NCI-H345 treated with DMSO at 0.1 percent for 48 hours (cell line): ENCODE measurements at regions not wholly inside any gene's neighbourhood (a gene's known extent, or its start where the extent isn't known, plus 50 kb on each side); places are given as distances from the start of the nearest gene placed in this dataset.
"Not testable (repeated sequence)": the region's sequence is repeated elsewhere in the genome, so short reads cannot be mapped to it uniquely, and the experiment has no call there.

Source experiments
- DNase-seq: peaks from one replicate; lab custom pipeline; 2025; ENCODE audit not compliant: unreplicated experiment; lab: John Stamatoyannopoulos, UW

DNA sequence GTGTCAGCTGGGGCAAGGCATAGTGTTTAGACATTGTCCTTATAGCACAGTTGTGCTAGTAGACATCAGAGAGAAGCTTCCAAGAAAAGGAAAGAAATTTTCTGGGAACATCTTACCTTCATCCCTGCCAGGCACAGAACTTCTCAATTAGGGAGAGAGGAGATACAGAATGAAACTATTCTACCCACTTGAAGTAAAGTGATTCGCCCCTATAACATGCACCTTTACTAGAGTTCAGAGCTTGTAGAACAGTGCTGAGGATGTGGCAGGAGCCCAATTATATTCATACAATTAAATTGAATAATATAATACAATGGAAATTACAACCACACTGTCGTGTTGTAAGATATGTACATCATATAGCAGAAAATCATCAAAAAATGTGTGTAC lies 1063.9 kb upstream of the CITED2 start:
- DNase-seq: no peak

DNA sequence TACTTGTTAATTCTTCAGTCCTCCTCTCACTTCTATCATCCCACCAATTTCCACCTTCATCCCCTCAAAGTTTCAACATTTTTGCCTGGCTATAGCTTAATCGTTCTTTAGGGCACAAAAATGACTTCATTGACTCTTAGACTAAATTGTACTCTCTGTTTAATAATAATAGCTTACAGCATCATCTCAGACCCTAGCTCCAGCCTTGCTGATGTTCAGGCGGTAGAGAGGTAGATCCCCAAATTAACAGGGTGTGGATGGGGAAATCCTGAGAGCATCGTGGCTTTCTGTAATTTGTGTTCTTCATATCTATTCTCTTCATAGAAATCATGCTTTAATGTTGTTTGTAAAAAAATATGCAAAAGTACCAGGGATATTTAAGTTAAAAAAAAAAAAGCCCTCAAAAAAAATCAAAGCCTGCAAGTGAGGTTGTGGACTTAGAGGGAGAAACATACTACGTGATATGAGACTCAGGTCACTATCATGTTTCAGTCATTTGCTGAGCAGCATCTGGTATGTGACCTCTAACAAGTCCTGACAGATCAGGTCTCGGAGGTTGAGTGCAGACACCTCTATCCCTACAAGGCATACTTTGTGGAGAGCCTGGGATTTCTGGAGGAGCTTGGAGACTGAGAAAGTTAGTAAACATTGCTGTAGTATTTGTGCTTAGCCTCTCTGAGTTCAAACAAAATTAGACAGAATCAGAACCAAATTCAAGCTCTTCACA lies 1063.3 kb upstream of the CITED2 start:
- no peak for DNase-seq

DNA sequence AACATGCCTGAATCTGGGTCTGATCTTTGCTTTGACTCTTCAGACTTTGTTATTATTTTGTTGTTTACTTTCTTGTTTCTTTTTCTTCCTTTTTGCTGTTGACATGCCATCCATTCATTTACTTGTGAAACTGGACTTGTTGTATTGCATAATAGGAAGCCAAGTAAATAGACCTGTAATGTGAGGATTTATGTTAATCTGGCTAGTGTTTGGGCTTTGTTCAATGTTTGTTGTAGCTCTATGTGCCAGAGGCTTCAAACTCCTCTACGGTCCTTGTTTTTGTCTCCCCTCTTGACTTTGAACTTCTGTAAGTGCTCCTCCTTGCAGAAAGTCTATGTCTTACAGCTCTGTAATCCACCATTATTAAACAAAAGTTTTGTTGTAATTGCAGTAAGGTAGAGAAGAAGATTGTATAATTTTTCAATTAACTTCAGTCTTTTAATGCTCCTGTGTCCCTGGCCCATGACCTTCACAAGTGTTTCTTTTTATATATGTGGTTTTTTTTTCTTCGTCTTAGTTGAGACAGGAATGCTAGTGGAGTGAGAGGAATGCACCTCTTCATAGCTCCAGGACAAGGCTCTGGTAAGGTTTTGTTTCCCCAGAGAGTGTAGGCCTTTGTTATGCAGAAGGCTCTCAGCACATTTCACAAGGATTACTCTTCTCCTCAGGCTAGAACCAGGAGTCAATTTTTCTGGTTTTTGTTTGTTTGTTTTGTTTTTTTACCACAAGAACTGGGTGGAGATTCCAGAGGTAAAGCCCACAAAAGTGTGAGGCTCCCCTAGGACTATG lies 1061.8 kb upstream of the CITED2 start:
- DNase-seq: no peak

DNA sequence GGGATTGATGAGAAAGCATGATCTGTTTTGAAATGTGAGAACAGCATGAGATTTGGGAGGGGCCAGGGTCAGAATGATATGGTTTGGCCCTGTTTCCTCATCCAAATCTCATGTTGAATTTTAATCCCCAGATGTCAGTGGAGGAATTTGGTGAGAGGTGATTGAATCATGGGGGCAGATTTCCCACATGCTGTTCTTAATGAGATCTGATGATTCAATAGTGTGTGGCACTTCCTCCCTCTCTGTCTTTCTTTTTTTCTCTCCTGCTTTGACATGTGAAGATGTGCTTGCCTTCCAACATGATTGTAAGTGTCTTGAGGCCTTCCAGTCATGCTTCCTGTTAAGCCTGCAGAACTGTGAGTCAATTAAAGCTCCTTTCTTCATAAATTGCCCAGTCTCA lies 1060.3 kb upstream of the CITED2 start:
- no peak for DNase-seq

DNA sequence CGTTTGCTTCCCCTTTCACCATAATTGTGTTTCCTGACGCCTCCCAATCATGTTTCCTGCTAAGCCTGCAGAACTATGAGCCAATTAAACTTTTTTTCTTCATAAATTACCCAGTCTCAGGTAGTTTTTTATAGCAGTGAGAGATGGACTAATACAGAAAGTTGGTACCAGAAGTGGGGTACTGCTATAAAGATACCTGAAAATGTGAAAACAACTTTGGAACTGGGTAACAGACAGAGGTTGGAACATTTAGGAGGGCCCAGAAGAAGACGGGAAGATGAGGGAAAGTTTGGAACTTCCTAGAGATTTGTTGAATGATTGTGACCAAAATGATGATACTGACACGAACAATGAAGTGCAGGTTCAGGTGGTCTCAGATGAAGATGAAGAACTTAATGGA lies 1058.6 kb upstream of the CITED2 start:
- no peak for DNase-seq

DNA sequence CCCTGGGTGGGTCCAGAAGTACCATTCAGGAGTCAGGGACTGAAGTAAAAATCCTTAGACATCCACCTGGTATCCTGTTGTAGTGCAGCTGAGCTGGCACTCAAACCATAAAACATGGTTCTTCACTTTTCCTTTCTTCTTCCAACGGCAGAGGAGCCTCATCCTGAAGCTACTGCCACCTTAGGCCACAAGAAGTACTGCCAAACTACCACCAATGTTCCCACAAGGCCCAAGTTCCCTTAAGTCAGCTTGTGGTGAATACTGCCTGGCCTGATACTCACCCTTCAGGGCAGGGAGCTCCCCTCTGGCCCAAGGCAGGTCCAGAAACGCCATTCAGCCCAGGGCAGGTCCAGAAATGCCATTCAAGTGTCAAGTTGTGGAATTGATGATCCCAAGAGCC lies 1053.4 kb upstream of the CITED2 start:
- no peak for DNase-seq

DNA sequence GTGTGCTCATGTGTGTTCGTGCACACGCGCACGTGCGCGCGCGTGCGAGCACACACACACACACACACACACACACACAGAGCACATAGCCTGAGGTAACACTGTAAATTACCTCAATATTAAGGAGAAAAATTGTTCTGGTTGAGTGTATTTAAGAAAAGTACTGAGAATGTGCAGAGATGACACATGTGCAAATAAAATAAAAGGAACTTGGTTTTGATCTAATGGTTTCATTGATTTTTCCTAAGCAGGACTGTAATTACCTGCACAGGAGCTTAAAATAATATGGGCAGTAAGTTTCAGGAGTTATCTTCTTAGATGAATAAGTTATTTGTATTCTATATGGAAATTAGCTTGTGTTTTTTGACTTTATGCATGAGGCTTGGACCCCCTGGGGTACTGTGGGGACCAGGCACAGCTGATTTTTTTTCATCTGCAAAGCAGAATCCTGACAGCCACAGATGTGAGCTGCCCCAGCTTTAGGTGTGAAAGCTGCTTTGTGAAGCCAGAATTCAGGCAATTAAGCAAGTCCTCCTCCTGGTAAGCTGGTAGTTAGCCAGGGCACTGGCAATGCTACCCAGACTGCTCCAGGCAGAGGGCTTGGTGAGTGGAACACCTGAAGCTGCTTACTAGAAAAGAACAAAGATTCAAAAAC lies 1040.6 kb upstream of the CITED2 start:
- DNase-seq: no peak

DNA sequence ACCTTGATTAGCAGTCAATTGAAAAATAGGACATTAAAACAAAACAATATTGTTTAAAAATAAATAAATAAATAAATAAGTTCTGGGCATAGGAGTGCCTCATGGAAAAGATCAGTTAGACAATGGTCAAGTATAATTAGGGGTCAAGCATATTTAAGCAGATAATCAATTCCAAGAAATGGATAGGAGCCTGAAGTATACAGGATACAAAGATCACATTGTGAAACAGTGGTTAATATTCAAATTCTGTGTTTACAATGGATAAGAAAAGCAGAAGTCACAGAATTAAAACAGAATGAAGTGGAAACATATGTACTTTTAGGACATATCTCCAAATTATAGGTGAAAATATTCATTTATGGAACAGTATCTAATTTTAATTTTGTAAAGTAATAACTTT lies 1028.6 kb upstream of the CITED2 start:
- DNase-seq: no peak

DNA sequence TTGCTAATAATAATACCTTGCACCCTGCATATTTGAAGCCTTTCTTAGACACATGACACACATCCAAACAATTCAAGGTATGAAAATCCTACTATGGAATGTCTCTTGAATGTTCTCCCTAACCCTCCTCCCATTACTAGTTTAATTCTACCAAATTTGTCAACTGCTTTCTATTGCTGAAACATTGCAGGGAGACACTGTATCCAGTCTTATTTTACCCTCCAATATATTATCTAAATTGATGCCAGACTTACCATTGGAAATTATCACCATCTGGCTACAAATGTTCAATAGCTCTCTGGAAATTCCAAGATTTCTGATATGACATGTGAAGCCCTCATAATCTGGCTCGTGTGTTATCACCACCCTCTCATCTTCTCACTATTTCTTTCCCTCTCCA lies 1027.3 kb upstream of the CITED2 start:
- no peak for DNase-seq

DNA sequence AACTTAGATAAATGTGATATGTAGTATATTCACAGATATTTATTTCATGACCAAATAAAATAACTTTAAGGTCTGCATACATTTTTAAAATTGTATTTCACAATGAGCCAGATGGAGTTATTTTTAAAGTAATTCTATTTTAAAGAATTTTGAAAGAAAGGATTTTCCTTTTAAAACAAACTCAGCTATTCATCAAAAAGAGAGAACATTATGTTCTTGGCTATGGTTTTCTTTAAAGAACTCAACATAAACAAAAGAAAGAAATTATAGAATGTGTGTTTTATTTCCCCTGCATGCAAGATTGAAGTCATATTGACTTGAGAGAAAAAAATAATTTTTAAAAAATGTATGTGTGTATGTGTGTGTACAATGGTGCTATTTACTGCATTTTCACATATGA lies 1023.6 kb upstream of the CITED2 start:
- DNase-seq: no peak

DNA sequence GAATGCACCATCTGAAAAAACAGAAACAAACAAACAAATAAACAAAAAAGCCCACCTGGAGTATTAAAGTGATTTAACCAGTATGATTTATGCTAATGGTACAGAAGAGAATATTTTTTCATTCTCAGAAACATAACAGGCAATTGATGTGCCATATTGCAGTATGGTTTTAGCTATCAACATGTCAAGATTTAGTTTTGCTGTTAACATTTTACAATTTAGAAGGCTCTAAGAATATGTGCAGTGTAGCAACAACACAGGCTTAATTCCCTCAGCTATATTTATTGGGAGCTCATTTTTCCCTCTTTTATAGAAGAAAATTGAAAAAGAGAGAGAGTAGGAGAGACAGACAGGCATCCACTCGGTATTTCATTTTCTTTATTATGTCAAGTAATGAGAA lies 1022.7 kb upstream of the CITED2 start:
- no peak for DNase-seq

DNA sequence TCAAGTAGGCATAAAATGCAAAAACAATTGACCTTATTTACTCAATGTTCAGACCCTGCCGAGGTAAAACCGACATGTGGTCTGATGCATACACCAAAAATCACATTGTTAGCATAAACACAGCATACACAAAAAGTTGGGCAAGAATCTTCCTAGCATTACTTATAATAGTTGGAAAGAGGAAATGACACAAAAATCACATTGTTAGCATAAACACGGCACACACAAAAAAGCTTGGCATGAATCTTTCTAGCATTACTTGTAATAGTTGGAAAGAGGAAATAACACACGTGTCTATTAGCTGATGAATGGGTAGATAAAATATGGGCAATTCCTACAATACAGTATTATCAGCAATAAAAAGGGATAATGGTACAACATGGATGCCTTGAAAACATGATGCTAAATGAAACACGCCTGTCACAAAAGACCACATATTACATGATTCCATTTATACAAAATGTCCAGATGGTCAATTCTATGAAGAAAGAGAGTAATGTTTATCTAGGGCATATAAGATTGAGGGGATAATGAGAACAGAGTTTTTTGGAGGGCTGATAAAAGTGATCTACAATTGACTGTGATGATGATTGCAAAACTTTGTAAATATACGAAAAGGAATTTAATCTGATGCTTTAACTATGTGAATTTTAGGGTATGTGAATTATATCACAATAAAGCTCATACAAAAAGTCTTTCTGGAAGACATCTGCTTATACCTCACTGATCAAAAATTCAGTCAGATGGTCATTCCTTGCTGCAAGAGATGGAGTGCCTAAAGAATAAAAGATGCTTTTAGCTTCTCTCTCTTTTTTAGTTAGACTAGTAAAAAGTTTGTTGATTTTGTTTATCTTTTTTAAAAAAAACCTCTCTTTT lies 1019.5 kb upstream of the CITED2 start:
- no peak for DNase-seq

DNA sequence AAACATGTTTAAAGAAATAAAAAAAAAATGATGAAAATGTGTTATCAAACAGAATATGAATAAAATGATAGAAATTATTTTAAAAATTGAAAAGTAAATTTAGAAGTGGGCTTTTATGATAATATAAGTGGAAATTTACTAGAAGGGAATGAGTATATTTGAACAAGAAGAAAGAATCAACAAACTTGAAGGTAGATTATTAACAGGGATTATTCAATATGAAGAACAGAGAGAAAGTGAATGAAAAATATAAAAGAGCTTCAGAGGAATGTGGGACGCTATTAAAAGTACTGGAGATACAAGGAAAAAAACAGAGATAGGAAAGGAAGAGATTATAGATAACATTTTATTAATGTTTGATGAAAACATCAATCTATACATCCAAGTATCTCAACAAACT lies 1014.4 kb upstream of the CITED2 start:
- DNase-seq: no peak

DNA sequence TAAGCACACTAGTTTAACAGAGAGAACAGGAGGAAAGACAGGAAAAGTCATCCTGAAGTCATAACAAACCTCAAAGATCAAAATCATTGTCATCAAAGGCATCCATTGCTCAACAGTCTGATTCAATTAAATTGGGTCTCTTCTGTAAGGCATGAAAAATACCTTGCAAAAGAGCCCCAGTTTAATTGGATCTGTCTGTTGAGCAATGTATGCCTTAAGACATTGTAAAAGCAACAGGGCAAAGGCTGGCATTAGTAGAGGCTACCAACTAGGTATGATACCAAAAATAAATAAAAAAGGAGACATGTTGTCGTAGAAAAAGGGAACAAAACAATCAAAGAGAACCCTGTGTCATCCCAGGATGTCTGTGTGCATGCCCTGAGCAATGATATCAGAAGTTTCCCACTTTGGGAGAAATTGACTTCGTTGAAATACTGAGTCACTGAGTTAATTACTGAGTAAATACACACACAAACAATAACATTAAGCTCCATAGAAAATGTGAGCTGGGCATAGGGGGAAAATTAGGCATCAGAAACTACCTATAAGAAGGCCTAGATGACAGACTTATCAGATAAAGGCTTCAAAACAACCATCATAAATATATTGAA lies 1013.8 kb upstream of the CITED2 start:
- no peak for DNase-seq

DNA sequence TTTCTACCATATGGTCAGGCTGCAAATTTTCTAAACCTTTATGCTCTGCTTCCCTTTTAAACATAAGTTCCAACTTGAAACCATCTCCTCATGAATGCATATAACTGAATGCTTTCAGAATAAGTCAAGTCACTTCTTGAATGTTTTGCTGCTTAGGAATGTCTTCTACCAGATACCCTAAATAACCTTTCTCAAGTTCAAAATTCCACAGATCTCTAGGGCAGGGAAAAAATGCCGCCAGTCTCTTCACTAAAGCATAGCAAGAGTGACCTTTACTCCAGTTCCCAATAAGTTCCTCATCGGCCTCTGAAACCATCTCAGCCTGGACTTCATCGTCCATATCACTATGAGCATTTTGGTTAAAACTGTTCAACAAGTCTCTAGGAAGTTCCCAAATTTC lies 1011.2 kb upstream of the CITED2 start:
- no peak for DNase-seq

DNA sequence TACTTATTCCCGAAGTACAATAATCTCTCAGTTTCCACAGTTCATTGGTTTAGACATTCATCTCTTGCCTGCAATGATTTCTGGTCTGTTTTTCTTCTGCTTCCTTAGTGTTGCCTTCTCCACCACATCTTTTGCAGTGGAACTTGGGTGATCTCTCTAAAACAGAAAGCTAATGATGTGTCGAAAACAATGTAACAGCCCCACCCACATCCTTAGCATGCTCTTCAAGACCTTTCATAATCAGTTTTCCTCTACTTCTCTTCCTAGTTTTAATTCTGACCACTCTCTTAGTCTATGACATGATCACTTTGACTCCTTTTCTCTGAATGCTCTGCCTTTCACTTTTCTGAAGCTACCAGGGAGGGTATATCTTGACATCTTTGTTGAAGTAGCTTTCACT lies 1007.9 kb upstream of the CITED2 start:
- no peak for DNase-seq

DNA sequence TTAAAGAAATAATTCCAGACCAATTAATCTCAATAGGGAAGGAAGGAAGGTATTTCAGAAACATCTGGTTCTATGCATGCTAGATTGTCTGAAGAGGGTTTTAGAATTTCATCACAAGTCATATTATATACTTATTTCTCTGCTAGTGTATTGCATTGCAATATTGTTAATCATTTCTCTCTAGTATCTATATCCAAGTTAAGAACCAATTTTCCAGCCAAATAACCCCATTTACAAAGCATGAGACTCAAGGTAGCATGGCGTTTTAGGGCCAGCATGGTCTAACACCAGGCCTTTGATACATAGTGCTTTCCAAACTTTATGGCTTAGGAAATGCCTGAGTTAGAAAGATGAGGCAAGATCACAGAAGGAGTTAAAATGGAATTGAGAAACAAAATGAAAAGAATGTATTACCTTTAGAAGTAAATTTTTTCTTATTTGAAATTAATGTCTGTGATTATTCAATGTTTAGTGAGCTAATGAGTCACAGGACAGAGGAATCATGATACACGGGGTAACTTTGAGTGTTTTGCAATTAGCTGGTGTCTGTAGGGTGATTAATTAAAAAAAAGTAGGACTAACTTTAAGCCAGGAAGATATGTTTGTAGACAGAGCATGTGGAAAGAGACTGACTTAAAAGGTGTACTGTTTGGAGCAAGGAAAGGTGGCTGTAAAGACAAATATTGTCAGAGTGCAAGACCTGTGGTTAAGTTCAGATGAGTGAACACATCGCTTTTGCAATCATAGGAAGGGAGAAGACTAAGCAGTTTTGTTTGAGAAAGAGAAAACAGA lies 1006.2 kb upstream of the CITED2 start:
- no peak for DNase-seq

DNA sequence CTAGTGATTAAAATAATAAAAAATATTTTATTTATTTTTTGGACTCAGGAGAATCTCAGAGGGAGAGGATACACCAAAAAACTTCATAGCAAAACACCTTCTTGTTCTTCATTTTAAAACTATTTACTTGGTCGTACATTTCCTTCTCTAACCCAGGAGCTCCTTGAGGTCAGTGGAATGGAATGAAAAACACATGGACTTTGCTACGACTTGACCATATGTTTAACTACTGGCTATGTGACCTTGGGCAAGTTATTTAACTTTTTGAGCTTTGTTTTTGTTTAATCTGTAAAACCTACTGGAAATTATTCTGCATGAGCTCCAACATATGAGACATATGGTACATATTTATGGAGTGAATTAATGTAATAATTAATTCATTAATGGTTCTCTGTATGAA lies 1005.5 kb upstream of the CITED2 start:
- DNase-seq: no peak

DNA sequence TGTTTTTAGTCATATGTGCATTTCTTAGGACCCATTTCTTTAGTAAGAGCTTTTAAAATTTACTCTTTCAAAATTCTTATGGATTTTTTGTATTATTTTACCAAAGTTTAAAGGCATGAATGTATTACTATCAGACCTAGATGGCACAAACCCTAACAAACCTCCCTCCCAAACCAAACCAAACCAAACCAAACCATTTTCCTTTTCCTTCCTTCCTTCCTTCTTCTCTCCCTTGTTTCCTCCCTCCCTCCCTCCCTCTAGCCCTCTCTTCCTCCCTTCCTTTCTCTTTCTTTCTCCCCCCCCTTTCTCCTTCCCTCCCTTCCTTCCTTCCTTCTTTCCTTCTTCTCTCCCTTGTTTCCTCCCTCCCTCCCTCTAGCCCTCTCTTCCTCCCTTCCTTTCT lies 1001.8 kb upstream of the CITED2 start:
- DNase-seq: no peak

DNA sequence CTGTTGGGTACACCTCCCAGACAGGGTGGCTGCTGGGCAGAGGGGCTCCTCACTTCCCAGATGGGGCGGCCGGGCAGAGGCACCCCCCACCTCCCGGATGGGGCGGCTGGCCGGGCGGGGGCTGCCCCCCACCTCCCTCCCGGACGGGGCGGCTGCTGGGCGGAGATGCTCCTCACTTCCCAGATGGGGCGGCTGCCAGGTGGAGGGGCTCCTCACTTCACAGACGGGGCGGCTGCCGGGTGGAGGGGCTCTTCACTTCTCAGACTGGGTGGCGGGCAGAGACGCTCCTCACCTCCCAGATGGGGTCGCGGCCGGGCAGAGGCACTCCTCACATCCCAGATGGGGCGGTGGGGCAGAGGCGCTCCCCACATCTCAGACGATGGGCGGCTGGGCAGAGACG lies 999.3 kb upstream of the CITED2 start:
- DNase-seq: not testable (repeated sequence)
